Cardiac fibroblast (primary cell): ENCODE measurements at regions not wholly inside any gene's neighbourhood (a gene's known extent, or its start where the extent isn't known, plus 50 kb on each side); places are given as distances from the start of the nearest gene placed in this dataset.

Experiments used
- DNase-seq, 2 donors: peaks; one replicate each; pipeline versions ENCODE4 v3.0.0 to v3.0.0-alpha.2; 2010; ENCODE audit warnings: low read depth in 2 of 2
- H3K4me3 ChIP-seq, 2 donors: replicated peaks in 1 of 2; 1 replicate in 1 of 2; 2 replicates in 1 of 2; pipeline ENCODE4 v1.5.1; 2011; ENCODE audit warnings: low read depth in 2 of 2, low read length in 2 of 2, mild to moderate bottlenecking in 2 of 2, moderate library complexity in 1 of 2
- TF ChIP-seq, protein P1 (sequence below): IDR thresholded peaks from one replicate; pipeline ENCODE4 v1.5.1; 2011; ENCODE audit warnings: low read depth, mild to moderate bottlenecking, low read length, inconsistent platforms

DNA sequence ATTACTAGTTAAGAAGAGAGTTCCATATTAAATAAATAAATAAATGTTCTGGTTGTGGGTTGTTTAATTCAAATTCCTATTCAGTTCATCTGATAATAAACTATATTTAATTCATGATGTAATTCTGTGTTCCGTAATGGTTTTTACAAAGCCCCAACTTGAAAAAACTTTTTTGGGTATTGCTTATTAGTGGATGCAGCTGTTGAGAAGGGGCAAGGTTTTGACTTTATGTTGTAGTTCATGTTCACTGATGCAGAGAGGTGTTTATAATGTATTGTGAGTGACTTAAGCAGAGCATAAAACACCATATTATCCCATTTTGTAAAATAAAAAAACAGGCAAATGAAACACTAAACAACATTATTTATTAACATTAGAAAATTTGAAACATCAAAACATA lies 107.3 kb upstream of the TNFSF11 start:
- DNase-seq = no peak
- no peak overlapping the region for H3K4me3 ChIP-seq
- TF ChIP-seq, protein P1, sequence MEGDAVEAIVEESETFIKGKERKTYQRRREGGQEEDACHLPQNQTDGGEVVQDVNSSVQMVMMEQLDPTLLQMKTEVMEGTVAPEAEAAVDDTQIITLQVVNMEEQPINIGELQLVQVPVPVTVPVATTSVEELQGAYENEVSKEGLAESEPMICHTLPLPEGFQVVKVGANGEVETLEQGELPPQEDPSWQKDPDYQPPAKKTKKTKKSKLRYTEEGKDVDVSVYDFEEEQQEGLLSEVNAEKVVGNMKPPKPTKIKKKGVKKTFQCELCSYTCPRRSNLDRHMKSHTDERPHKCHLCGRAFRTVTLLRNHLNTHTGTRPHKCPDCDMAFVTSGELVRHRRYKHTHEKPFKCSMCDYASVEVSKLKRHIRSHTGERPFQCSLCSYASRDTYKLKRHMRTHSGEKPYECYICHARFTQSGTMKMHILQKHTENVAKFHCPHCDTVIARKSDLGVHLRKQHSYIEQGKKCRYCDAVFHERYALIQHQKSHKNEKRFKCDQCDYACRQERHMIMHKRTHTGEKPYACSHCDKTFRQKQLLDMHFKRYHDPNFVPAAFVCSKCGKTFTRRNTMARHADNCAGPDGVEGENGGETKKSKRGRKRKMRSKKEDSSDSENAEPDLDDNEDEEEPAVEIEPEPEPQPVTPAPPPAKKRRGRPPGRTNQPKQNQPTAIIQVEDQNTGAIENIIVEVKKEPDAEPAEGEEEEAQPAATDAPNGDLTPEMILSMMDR = no peak

DNA sequence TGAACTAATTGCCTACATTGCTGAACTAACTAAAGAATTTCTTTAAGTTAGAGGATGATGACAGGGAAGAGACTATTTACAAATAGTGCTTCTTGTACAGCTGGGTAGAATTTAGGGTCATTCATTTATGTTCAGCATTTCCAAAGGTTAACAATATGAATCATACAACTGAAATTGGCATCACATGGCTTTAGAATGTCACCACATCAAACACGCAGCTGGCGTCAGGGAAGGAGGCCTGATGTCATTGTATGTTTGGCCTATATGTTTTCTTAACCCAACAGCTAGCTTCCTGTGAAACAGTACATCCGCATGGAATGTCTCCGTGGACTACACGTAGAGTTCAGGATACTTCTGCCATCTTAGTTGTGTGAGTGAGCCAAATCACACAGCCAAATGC lies 99.0 kb upstream of the TNFSF11 start:
- peak; percentile 53 to 92 for DNase-seq
- TF ChIP-seq, protein P1 = no peak
- H3K4me3 ChIP-seq = no peak overlapping the region

DNA sequence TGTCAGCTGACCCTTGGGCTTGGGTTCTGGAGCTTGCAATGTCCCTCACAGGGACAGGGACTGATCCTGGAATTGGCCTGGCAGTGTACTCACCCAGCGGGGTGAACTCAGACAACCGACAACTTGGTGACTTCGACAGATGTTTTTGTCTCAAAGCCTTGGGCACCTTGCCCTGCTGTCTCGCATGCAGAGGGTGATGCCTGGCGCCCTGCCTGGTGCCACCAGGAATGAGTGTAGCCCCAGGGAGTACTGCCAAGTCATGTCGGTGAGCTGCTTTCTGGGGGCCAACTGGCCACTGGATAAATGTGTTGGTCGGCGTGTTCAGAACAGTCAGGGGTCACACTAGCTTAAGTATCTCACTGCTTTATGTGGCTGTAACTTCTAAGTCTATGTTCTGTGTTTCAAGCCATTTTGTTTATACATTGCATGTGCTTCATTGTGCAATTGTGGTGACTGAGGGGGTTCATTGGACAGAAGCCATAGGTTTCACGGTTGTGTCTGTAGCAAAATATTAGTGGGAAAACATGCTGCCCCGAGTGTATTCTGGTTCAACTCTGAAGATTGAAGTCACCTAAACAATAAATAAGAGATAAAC lies 96.3 kb upstream of the TNFSF11 start:
- peak in 1 of 2 donors; percentile 25 for DNase-seq

DNA sequence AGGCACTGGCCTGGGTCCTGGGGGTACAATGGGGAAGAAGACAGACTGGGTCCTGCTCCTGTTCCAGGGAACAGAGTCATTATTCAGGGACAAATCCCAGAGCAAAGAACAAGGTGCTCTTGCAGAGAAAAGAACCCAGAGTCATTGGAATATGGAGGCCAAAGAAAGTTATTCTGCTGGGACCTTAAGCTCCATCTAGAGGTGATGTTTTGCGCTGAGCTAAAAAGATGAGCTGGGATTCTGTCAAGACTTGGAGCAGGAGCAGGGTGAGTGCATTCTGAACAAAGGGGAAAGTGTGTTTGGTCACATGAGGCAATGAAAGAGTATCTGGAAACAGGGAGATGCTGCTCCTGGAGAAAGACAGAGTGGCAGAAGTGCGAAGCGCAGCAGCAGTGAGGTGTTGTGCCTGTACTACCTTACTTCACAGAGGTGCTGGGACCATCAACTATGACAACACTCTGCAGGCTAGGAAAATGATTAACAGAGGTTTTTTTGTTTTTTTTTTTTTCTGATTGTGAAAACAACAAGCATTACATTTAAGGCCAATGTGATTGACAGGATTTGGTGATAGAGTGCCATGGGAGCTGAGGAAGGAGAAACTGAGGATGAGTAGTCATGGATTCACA lies 95.3 kb upstream of the TNFSF11 start:
- TF ChIP-seq, protein P1 = peak; percentile 50
- peak; percentile 39 to 59 for DNase-seq
- H3K4me3 ChIP-seq = no peak overlapping the region

More for the DNA sequence above, 96.3 kb upstream of the TNFSF11 start:
- H3K4me3 ChIP-seq = no peak overlapping the region
- TF ChIP-seq, protein P1 = no peak

DNA sequence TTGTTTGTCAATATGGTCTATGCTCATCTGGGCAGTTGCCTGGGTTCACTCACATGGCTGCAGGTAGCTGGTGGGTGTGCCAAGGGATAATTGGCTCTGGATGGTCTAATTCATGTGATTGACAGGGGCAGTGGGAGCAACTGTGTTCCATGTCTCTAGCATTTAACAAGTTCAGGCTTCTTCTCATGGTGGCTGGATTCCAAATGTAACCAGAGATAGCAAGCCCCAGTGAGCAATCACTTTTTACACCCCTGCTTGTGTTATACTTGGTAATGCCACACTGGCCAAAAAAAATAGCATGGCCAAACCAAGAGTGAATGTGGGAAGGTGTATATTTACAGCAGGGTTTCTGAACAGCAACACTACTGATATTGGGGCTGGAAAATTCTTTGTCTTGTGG lies 89.6 kb upstream of the TNFSF11 start:
- peak in 1 of 2 donors; percentile 33 for DNase-seq
- H3K4me3 ChIP-seq = no peak overlapping the region
- TF ChIP-seq, protein P1 = no peak

DNA sequence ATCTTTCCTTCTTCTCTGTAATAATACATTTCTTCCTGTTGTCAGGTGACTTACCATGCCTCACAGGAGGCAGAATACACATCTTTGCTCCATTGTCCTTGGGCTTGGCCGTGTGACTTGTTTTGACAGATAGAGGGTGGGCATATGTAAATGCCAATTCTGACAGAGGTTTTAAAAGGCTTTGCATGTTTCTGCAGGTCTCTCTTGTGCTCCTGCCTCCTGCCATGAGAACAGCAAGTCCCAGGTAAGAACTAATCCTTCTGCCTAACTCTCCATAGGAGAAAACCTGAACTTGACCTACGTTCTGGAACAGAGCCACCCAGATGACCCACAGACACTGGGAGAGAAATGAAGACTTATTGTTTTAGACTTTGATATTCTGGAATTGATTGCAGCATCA lies 88.7 kb upstream of the TNFSF11 start:
- TF ChIP-seq, protein P1 = no peak
- no peak overlapping the region for H3K4me3 ChIP-seq
- no peak for DNase-seq
